PFSK-1 (cell line): ENCODE measurements at regions not wholly inside any gene's neighbourhood (a gene's known extent, or its start where the extent isn't known, plus 50 kb on each side); places are given as distances from the start of the nearest gene placed in this dataset.

Experiments used
- FOXP2 ChIP-seq: optimal IDR thresholded peaks from 2 replicates; pipeline ENCODE3; 2011; ENCODE audit warnings: borderline replicate concordance, control low read depth, inconsistent platforms; ENCODE audit not compliant: insufficient read depth; ENCODE audit errors: extremely low read length, extremely low read depth
- POLR2AphosphoS5 ChIP-seq: IDR thresholded peaks from 2 replicates; pipeline ENCODE4 v1.6.1; 2012; ENCODE audit warnings: low read depth, mild to moderate bottlenecking, control low read depth, low read length, moderate library complexity
- SIN3A ChIP-seq: IDR thresholded peaks from 2 replicates; pipeline ENCODE4 v1.6.1; 2012; ENCODE audit warnings: mild to moderate bottlenecking, low read length, moderate library complexity, borderline replicate concordance; ENCODE audit not compliant: insufficient read depth
- TAF1 ChIP-seq: IDR thresholded peaks from 2 replicates; pipeline ENCODE4 v1.6.1; 2012; ENCODE audit warnings: low read length, control low read depth, borderline replicate concordance; ENCODE audit not compliant: insufficient read depth
- TF ChIP-seq, protein P1 (sequence below), 2 experiments: IDR thresholded peaks; 2 replicates each; pipeline versions ENCODE4 v1.6.1 to v1.8.0; 2011 to 2012; ENCODE audit warnings: low read depth in 2 of 2, low read length in 2 of 2, control low read depth in 1 of 2, inconsistent platforms in 1 of 2, mild to moderate bottlenecking in 1 of 2, moderate library complexity in 1 of 2; ENCODE audit not compliant: insufficient read depth in 1 of 2

- TF ChIP-seq SIN3A (no peak), TAF1 (no peak), FOXP2 (no peak)
Observed at GRCh38 chr4:111807576-111807975, 337.7 kb upstream of the FAM241A start.

DNA sequence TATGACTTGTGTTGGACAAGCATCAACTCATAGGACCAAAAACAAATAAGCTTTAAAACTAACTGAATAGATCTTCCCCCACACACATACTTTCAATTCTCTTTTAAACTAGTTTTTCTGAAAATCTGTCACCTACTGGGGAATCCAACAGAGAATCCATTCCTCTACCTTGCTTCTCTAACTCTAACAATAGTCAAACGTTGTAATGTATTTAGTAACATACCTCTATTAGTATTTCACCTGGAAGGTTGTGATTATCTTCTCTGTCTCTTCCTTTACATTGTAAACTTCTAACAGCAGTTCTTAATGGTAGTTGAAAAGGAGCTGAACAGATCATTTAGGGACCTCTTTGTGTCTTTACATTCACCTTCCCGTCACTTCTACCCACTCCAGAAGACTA lies 337.1 kb upstream of the FAM241A start:
- no peak for TF ChIP-seq TAF1

GRCh38 chr4:111811661-111812060 lies 333.6 kb upstream of the FAM241A start:
- no peak for TF ChIP-seq FOXP2
- TF ChIP-seq SIN3A: no peak
- TF ChIP-seq, protein P1, sequence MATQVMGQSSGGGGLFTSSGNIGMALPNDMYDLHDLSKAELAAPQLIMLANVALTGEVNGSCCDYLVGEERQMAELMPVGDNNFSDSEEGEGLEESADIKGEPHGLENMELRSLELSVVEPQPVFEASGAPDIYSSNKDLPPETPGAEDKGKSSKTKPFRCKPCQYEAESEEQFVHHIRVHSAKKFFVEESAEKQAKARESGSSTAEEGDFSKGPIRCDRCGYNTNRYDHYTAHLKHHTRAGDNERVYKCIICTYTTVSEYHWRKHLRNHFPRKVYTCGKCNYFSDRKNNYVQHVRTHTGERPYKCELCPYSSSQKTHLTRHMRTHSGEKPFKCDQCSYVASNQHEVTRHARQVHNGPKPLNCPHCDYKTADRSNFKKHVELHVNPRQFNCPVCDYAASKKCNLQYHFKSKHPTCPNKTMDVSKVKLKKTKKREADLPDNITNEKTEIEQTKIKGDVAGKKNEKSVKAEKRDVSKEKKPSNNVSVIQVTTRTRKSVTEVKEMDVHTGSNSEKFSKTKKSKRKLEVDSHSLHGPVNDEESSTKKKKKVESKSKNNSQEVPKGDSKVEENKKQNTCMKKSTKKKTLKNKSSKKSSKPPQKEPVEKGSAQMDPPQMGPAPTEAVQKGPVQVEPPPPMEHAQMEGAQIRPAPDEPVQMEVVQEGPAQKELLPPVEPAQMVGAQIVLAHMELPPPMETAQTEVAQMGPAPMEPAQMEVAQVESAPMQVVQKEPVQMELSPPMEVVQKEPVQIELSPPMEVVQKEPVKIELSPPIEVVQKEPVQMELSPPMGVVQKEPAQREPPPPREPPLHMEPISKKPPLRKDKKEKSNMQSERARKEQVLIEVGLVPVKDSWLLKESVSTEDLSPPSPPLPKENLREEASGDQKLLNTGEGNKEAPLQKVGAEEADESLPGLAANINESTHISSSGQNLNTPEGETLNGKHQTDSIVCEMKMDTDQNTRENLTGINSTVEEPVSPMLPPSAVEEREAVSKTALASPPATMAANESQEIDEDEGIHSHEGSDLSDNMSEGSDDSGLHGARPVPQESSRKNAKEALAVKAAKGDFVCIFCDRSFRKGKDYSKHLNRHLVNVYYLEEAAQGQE (IDR thresholded peaks at IDR 0.05; ENCODE audit: insufficient read depth in 1 of 2, low read depth in 2 of 2, low read length in 2 of 2): no peak
- TF ChIP-seq POLR2AphosphoS5: no peak
- no peak for TF ChIP-seq TAF1

GRCh38 chr4:111812114-111812513 lies 333.1 kb upstream of the FAM241A start:
- TF ChIP-seq SIN3A (no peak), FOXP2 (no peak), POLR2AphosphoS5 (no peak), TAF1 (no peak)
- TF ChIP-seq, protein P1 (IDR thresholded peaks at IDR 0.05; ENCODE audit: insufficient read depth in 1 of 2, low read depth in 2 of 2, low read length in 2 of 2): no peak

DNA sequence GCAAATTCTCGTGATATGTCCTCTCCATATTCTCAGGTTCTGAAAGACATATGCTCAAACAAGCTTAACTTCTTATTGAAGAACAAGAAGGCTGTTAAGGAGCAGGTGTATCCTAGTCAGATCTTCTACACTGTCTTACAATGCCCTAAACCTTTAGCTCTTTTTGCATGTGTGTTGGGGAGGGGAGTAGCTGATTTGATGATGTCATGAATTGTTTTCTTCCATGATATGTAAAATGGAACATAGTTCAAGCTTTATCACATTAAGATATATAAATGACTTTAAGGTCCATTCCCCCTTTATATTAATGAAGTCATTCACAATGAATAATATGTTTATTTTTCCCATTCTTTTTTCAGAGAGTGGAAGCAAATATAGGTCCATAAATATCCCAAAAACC lies 332.5 kb upstream of the FAM241A start:
- TF ChIP-seq TAF1 (no peak), FOXP2 (no peak), POLR2AphosphoS5 (no peak), SIN3A (no peak)
- TF ChIP-seq, protein P1 (IDR thresholded peaks at IDR 0.05; ENCODE audit: insufficient read depth in 1 of 2, low read depth in 2 of 2, low read length in 2 of 2): no peak

- no peak for TF ChIP-seq TAF1
- no peak for TF ChIP-seq POLR2AphosphoS5
- TF ChIP-seq FOXP2: no peak
Observed at GRCh38 chr4:111813555-111814140, 331.6 kb upstream of the FAM241A start.

DNA sequence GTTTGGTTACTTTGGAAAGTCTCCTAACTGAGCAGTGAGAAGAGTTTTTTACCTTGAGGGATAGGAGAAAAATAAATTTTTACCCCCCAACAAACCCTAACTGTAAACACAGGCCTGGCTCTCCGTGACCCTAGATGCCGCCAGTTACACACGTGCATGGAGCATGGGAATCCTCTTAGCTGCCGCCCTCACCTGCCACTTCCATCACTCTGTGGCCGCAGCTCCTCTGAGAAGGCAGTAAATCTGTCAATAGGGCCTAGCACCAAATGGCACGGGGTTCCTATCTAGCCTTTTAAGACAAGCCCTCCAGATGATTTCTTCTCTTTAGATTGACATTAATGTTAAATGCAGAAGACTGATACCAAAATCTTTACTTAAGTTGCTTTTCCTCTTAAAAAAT lies 330.3 kb upstream of the FAM241A start:
- TF ChIP-seq TAF1 (no peak), SIN3A (no peak), POLR2AphosphoS5 (no peak), FOXP2 (no peak)
- TF ChIP-seq, protein P1 (IDR thresholded peaks at IDR 0.05; ENCODE audit: insufficient read depth in 1 of 2, low read depth in 2 of 2, low read length in 2 of 2): no peak
